OCI-M1 (cell line): ENCODE measurements at regions not wholly inside any gene's neighbourhood (a gene's known extent, or its start where the extent isn't known, plus 50 kb on each side); places are given as distances from the start of the nearest gene placed in this dataset.
"Not testable (repeated sequence)": the region's sequence is repeated elsewhere in the genome, so short reads cannot be mapped to it uniquely, and the experiment has no call there.

Source experiments
- DNase-seq: peaks from one replicate; lab custom pipeline; 2025; lab: John Stamatoyannopoulos, UW

DNA sequence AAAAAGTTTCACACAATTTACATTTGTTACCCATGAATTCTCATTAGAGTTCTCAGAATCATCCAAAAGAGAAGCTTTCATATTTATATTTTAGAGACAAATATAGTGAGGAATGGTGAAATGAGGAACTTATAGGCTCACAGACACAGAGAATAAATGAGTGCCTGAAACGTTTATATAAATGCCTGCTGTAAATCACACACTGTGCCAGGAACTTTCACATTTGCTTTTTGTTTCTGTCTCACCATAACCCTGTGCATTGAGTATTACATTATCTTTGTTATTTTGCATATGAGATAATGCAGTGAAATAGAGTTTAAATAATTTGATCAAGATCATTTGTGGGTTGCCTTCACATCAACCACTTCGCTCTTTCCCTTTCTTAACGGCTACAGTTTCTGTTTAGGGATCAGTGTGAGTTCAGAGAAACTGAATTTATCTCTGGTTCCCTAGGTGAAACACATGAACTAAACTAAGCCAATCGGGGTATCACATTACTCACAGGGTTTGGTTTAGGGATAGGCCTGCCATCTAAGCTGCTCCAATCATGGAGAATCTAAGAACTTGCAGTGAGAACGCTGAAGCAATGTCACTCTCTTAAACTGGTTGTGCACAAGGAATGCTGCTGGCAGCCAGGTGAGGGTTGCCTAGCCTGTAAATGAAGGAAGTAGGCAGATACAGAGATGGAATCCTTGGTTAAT lies 1339.2 kb upstream of the TENM4 start:
- DNase-seq: peak; percentile 83

DNA sequence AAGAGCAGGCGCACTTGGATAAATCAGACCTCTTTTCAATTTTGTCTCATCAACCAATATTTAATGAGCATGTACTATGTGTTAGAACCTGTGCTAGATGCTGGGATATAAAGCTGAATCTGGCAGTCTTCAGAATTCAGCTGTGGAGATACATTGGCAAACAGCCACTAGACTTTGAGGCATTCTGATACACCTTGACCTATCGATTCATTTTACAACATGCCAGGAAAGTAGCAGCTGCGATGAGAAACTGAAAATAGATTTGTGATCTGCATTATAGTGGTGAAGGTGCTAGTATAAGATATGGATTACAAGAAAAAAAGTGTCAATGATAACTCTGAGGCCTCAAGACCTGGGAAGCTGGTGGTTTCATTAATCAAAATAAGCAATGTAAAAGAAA lies 1338.1 kb upstream of the TENM4 start:
- no peak for DNase-seq

DNA sequence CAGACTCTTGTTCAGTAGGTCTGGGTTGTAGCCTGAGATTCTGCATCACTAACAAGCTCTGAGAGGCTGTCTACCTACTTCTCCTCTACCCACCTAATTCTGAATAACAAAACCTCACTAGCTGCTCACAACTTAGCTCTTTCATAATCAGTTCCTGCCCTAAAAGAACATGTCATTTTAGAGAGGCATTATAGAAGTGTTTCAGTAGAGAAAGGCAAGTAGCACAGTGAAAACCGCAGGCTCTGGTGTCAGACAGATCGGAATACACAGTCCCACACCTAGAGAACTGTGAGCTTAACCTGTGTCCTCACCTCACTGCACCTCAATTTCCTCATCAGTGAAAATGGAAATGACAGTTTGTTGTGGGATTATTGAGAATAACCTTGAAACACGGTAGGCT lies 1337.6 kb upstream of the TENM4 start:
- no peak for DNase-seq

DNA sequence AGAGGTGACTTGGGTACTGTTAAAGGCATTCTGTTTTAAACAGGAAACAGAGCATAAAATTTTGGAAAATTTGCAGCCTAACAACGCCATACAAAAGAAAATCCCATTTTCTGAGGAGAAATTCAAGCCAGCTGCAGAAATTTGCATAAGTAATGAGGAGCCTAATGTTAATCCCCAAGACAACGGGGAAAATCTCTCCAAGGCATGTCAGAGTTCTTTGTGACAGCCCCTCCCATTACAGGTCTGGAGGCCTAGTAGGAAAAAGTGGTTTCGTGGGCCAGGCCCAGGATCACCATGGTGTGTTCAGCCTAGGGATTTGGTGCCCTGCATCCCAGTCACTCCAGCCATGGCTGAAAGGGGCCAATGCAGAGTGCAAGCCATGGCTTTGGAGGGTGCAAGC lies 1333.1 kb upstream of the TENM4 start:
- no peak for DNase-seq

DNA sequence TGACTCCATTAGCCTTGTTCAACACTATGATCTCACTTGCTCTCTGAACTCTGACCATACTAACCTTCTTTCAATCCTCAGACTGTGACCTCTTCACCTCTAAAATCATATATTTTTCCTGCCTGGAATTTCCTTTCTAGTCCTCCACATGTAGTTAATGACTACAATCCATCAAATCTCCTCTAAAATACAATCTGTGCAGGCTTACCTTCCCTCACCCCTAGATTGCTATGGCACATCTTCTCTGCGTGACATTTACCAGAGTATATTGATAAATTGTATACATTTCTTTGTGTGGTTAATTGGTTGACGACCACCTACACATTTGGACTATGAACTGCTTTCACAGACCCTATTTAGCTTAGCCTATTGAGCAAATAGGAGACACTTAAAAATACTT lies 1330.2 kb upstream of the TENM4 start:
- DNase-seq: no peak

DNA sequence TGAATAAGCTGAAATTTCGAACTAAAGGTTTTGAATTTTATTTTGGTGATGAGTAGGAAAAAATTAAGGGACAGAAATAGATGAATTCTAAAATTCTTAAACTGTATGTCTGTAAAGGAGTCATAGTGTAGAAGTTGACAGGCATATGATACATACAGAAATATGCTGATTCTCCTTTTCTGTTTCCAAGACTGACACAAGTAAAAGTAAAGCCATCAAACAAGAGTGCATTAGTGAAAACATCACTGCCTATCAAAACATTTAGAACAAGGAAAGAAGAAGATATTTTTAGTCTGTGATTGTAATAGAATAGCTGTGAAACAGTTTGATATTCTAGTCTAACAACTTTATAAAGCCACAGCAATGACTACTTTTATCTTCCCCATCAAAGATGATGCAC lies 1318.0 kb upstream of the TENM4 start:
- no peak for DNase-seq

DNA sequence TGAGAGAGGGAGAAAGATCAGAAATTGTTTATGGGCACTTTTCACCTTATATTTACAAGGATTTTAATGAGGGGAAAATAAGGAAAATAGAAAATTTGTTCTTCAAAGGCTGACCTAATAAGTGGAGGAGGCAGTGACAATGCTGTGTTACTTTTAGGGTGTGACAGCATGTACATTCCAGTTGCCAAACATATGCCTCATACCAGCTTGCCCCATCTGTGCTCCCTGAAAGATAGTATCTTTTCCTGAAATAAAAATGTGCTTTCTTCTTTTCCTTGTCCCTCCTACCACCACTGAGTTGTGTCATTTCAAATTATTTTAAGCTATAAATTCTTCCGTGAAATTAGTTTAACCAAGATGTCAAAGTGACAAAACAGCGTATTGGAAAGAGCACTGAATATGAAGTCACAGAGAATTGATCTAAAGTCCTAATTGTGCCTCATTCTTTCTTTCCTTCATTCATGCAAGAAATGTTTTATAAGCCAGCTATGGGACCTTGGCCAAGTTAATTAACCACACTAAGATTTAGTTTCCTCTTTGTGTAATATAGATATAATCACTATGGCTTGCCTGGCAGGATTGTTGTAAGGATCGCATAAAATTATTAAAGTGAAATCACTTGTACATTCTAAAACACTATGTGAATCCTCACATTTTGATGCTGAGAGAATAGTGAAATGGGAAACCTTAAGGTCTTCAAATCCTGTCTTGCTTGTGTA lies 1307.5 kb upstream of the TENM4 start:
- no peak for DNase-seq

DNA sequence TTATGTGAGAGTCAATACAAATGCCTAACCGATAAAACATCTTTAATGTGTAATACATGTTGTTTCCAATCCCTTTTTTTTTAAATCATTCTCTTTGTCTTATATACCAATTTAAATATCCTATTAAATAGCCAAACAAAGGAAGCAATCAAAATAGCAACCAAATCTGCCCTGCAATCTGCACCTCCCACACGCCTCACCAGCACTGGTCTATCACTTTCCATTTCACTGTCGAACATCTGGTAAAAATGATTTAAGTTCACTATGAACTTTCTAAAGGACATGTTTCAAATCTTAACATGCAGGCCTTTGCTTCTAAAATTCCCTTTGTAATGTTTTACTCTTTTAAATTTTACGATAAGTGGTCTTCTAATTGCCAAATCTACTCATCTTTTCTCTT lies 1305.5 kb upstream of the TENM4 start:
- DNase-seq: peak; percentile 83

DNA sequence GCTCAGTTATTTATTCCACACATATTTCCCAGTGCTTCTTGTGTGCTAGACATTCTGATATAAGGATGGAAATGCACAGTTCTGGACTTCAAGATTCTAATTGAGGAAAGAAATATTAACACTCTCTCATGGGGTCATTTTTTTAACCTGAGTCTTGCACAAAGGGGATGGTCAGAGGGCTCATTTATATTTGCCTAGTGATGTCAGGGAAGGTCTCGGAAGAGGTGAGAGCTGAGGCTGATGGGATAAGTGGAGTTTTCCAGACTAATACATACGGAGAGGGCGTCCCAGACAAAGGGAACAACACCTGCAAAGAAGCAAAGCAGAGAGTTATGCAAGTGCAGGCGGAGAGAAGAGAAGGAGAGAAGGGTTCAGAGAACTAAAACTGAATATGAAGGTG lies 1304.6 kb upstream of the TENM4 start:
- no peak for DNase-seq

DNA sequence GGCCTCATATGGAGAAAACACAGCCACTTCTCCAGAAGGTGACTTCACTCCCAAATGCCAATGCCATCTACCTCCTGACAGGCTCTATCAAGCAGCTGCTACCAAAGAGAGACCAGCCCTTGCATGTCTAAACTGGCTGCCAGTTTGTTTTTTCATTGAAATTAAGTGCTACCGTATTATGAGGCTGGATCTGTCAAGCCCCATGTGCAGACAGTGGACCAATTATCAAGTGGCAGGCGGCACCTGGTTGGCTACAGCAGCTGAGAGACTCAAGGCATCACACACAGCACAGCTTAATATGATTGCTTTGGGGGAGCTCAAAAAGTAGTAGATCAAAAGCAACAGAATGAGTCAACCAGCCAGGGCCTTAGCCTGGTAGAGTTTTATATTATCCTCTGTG lies 1293.0 kb upstream of the TENM4 start:
- DNase-seq: no peak

DNA sequence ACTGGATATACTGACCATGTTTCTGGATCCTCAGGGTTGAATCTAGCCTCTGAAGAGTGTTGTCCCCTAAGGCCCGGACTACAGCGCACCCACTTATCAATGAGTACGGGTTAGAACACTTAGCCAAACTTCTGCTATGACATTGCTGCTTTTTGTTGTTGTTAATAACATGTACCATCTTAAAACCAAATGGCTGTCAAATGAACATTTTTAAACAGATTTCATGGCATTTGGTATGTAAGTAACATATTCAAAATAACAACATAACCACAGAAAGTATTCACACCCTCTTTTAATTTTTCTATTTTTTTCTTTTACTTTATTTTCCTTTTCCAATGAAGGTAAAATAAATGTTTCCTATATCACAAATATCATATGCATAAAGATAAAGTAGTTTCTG lies 1292.5 kb upstream of the TENM4 start:
- DNase-seq: no peak

DNA sequence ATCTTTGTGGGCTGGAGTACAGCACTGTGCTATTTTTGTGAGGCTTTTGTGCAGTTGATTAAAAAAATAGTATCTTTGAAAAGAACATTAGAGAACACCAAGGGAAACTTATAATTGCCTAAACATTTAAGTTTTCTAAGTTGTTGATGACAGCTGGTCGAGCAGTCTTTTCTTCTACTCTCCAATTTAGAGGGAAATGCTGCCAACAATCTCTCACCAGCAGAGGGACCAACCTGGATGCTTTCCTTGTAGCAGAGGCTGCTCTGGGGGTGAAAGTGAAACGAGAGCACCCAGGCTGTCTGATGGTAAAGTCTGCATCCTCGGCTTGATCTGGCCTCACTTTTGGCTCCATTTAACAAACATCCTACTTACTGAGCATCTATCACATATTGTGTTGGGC lies 1286.5 kb upstream of the TENM4 start:
- peak; percentile 84 for DNase-seq

DNA sequence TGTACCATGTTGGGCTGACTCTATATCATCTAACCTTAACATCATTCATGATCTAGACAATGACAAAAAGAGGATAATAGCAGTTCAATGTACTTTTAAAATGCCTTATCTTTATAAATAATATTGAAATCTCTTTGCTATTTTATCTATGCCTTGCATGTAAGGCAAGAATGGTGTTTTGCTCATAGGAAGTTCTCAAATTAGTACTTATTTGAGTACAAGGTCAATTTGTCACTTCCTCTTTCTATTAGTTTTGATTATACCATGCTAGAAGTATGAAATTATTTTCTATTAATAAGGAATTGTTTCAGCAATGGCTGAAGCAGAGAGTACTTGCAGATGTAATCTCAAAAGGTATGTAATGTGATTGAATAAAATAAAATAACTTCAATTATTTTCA lies 1285.4 kb upstream of the TENM4 start:
- no peak for DNase-seq

DNA sequence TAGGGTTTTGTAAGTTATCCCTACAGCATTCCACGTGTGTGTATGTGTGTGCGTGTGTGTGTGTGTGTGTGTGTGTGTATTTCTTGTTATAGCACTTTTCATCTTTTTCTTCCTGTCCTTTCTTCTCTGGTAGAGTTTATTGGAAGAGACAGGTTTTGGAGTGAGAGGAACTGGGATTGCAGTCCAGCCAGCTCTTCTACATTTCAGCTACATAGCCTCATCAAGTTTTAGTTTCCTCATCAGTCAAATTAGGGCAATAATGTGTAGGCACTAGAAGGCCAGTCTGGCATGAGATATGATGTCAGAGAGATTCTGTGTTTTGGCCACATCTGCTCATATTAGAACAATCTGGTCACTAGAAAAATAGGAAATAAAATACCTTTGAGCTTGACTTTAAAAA lies 1283.5 kb upstream of the TENM4 start:
- DNase-seq: no peak

DNA sequence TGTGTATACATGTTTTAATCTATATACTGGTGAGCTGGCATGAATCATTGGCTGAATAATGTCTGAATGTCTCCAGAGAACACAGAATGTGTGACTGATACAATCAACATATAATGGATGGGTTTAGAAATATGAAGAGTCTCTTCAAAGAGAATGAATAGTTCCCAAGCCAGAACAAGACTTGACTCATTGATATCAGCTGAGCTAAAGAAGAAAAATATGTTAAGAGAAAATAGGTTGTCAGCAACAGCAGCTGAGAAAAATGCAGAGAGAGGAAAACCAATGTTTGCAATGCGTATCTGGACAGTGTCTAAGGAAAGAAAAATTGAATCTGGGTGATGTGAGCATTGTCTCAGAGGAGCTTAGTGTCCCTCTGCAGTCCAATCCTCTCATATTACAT lies 1281.8 kb upstream of the TENM4 start:
- no peak for DNase-seq

DNA sequence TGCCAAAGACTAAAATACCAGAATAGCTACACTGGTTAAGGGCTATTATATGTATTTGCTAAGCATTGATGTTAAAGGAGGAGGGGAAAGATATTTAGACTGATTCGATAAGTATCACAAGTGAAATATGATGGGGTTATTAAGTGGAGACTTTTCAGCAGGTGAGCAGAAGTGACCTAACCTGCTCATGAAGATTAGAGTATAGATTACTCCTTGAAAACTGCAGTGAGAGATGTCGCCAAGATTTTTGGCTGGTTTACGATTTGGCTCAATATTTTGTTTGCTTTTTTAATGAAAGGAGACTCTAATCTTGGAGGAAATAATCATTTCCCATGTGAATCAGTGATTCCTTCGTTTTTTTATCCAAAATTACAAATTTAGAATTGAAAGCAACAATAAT lies 1279.5 kb upstream of the TENM4 start:
- DNase-seq: no peak

DNA sequence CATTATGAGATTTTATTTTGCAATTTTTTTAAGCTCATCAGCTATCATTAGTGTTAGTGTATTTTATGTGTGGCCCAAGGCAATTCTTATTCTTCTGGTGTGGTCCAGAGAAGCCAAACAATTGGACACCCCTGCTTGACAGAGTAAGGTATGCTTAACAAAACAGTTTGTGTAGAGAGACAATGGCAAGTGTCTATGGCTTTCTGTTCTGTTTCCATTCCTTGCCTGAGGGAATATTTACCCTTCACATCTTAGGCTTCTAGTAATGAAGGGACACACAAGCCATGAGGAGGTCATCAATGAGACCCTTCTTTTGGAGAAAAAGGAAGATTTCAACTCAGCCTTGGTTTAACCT lies 1278.4 kb upstream of the TENM4 start:
- DNase-seq: no peak

DNA sequence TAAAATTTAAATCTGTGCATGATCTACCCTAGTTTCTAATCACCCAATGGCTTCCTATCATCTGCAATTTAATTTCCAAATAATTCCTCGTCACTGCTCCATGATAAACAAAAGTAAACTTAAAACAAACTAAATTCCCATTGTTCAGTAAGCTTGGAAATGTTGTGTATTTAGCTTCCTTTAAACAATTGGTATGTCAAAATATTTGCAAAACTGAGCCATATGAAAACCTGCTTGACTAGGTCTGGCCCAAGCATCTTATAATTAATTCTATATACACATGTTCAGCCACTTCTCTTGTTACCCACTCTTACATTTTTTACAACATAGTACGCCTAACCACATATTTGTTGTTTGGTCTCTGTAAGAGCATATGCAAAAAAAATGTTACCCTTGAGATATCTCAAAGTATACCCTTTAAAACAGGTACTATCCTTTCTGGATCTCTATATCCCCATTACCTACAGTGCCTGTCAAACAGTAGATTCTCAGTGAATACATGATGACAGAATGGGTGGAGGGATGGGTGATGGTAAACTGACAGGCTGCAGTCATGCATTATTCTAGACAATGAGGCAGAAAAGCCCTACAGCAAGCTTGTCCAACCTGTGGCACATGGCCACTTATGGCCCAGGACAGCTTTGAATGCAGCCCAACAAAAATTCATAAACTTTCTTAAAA lies 1277.9 kb upstream of the TENM4 start:
- DNase-seq: no peak

DNA sequence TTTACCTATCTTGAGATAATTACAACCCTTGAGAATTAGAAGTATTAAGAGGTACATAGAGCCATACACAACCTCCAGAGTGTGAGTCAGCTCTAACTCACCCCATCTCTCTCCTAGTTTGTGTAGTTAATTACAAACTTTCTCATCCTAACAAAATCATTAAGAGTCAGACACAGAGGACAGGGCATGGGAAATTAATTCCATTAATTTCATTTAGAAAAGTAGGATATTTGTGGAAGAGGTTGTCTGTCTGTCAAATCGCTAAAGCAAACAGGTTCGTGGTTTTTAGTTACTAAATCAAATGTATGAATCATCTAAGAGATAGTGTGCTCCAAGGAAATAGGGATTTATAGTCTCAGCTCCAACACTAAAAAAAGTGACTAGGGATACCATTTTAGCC lies 1261.4 kb upstream of the TENM4 start:
- DNase-seq: no peak

DNA sequence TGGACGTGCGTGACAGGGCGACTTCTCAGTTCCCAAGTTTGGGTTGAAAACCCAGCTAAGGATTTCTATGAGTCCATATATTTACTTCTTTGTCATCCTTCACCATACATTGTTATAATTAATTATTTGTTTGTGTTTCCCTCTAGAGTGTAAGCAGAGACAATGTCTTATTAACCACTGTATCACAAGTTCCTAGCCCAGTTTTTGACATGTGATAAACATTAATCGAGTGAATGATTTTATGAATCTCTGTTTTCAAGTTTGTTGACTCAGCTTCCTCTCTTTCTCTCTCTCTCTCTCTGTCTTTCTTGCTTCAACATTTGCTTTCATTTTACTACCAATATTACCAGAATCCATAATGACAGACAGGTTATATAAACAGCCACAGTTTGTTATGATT lies 1259.6 kb upstream of the TENM4 start:
- DNase-seq: no peak

DNA sequence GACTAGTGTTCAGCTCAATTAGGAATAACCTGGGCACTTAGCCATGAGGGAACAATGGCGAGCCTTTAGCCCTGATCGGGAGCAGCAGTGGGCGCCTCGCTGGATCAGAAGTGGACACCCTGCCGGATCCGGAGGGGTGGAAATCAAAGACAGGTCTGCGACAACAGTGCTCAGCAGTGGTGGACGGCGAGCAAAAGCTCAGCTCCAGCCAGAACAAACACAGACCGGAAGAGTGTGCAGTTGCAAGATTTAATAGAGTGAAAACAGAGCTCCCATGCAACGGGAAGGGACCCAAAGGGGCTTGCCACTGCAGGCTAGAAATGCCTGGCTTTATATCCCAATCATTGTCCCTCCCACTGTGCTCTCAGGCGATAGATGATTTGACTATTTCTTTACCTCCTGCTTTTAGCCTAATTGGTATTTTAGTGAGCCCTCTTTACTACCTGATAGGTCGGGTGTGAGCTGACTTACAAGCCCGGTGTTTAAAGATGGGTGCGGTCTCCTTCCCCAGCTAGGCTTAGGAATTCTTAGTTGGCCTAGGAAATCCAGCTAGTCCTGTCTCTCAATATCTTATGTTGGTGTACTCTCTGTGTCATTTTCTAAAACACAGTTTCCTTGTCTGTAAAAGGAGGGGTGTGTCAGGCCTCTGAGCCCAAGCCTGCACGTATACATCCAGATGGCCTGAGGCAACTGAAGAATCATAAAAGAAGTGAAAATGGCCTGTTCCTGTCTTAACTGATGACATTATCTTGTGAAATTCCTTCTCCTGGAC lies 1258.8 kb upstream of the TENM4 start:
- DNase-seq: not testable (repeated sequence)

DNA sequence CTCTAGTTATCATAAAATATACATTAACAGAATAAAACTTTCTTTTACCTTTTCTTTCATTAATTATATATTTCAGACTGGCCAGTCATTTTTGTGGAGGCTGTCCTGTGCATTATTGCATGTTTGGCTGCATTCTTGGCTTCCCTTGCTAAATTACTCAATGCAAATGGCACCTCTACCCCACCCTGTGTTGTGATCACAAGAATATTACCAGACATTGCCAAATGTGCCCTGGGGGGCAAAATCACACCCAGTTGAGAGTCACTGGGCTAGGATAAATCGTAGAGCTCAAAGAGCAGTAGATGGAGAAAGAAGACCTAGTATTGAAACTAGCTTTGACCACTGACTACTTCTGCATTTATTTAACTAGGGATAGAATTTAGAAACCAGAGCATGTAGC lies 1257.8 kb upstream of the TENM4 start:
- no peak for DNase-seq

DNA sequence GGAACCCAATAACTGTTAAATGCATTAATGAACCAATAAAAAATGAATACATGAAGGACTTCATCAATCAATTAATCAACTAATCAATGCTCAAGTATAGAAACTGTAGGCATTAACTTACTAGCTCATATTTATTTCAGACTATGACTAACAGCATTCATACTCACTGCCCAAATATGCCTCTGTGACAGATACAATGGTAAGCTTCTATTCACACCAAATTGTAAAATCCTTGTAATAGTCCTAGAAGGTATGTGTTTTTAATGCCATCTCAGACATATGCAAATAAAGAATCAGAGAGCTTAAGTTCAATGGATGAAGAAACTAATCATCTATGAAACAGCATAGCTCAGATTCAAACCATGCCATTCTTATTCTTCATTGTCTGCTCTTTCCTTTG lies 1253.6 kb upstream of the TENM4 start:
- DNase-seq: no peak
